Stimulated activated CD4-positive, alpha-beta T cell treated with anti-CD3 and anti-CD28 coated beads, Interleukin-1b, Interleukin-23, amount 100 ng/mL, for 48 hours (primary cell): ENCODE measurements at regions not wholly inside any gene's neighbourhood (a gene's known extent, or its start where the extent isn't known, plus 50 kb on each side); places are given as distances from the start of the nearest gene placed in this dataset.
A peak's percentile ranks its signal among the peaks of the same experiment; 100 is the strongest.
"Not testable (repeated sequence)": the region's sequence is repeated elsewhere in the genome, so short reads cannot be mapped to it uniquely, and the experiment has no call there.

ENCODE experiments used
- DNase-seq: peaks from one replicate; pipeline ENCODE4 v3.0.0-alpha.2; 2020

- DNase-seq, result no peak
Measured at GRCh38 chr6:170146640-170147039, 144.2 kb downstream of the DLL1 start.

DNA sequence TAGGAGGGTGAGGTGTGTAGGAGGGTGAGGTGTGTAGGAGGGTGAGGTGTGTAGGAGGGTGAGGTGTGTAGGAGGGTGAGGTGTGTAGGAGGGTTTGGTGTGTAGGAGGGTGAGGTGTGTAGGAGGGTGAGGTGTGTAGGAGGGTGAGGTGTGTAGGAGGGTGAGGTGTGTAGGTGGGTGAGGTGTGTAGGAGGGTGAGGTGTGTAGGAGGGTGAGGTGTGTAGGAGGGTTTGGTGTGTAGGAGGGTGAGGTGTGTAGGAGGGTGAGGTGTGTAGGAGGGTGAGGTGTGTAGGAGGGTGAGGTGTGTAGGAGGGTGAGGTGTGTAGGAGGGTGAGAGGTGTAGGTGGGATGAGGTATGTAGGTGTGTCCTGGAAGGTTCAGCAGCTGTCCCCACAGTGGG lies 144.7 kb downstream of the DLL1 start:
- not testable (repeated sequence) for DNase-seq

DNA sequence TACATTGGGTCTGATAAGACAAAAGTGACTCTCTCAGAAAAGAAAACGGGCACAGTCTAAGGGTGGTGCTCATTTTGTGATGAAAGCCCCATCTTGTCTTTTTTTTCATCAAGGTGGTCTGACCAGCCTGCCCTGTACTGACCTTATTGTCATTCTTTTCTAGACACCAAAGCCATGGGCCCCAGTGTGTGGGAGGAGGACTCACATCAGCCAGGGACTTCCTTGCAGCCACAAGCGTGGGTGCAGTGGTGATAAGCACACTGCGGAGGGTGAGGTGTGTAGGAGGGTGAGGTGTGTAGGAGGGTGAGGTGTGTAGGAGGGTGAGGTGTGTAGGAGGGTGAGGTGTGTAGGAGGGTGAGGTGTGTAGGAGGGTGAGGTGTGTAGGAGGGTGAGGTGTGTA lies 145.2 kb downstream of the DLL1 start:
- DNase-seq, result peak; percentile 33

DNA sequence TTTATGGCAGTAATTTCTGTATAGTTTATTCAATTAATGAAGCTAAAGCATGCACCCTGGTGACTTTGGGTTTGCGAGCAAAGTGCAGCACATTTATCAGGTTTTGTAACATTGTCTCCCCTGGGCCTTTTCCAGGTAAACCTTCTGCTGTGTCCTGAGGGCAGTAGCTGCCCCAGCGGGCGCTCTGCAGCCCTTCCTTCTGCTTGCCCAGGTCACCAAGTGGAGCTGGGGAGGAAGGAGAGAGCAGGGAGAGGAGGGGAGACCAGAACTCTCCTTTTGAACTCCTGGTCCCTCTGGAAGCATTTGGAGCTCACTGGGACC lies 145.6 kb downstream of the DLL1 start:
- no peak for DNase-seq

DNA sequence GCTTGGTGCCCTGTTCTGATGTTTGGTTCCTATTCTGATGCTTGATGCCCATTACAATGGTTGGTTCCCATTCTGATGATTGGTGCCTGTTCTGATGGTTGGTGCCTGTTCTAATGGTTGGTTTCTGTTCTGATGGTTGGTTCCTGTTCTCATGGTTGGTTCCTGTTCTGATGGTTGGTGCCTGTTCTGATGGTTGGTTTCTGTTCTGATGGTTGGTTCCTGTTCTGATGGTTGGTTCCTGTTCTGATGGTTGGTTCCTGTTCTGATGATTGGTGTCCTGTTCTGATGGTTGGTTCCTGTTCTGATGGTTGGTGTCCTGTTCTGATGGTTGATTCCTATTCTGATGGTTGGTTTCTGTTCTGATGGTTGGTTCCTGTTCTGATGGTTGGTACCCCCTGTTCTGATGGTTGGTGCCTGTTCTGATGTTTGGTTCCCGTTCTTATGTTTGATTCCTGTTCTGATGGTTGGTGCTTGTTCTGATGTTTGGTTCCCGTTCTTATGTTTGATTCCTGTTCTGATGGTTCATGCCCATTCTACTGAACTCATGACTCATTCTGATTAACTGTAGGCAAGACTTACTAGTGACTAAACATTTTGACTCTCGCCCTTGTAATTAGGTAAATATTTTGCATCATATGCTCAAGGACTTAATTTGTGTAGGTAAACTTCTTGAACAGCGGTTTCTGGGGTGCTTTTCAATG lies 146.2 kb downstream of the DLL1 start:
- DNase-seq, result no peak

- no peak for DNase-seq
Measured at GRCh38 chr6:170143401-170144150, 147.3 kb downstream of the DLL1 start.

- no peak for DNase-seq
Measured at GRCh38 chr6:170142559-170142958, 148.3 kb downstream of the DLL1 start.

GRCh38 chr6:170141061-170141460 lies 149.8 kb downstream of the DLL1 start:
- not testable (repeated sequence) for DNase-seq

- DNase-seq, result no peak
Measured at GRCh38 chr6:170140129-170140528, 150.7 kb downstream of the DLL1 start.

DNA sequence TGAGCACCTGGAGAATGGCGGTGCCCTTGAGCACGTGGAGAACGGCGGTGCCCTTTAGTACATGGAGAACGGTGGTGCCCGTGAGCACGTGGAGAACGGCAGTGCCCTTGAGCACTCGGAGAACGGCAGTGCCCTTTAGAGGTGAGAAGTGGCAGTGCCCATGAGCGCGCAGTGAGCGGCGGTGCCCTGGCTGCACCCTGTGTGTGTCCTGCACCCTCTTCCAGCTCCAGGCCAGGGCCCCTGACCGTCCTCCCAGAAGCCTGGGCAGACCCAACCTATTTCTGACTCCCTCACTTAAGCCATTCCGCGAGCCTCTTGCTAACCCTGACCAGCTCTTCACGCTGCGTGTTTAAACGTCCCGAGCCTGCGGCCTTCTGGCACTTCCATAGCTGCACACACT lies 151.3 kb downstream of the DLL1 start:
- no peak for DNase-seq

- DNase-seq, result not testable (repeated sequence)
Measured at GRCh38 chr6:170139046-170139445, 151.8 kb downstream of the DLL1 start.

DNA sequence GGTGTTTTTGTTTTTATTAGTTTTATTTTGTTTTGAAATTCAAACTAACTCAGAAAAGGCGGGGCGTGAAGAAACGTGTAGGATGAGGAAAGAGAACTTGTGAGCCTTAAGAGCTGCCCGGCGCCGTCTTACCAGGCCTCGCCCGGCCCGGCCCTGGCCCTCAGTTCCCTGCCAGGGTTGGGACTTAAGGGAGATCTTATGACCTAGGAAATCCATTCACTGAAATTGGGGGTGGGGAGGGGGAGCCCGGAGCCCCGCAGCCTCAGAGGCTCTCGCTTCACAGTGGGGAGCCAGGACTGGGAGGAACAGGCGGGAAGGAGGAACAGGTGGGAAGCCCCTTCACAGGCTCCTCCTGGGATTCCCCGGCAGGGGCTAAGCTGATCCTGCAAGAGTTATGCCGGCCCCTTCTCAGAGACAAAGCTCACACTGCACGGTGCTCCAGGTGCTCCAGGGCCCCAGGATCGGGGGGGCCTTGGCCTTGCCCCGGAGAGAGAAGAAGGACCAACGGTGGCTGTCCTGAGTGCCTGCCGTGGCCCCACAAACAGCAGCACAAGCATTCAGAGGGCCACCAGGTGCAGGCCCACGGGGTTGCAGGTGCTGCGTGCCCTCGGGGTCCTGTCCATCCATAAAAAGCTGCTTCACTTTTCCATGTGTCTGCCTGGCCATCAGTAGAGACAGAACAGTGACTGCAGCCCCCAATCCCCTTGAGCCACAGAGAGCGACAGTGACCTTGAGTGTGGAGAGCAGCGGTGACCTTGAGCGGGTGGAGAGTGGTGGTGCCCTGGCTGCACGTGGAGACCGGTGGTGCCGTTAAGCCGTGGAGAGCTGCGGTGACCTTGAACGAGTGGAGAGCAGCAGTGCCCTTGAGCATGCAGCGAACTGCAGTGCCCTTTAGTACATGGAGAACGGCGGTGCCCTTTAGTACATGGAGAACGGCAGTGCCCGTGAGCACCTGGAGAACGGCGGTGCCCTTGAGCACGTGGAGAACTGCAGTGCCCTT lies 152.7 kb downstream of the DLL1 start:
- DNase-seq, result no peak

- DNase-seq, result no peak
Measured at GRCh38 chr6:170137176-170137891, 153.5 kb downstream of the DLL1 start.

- no peak for DNase-seq
Measured at GRCh38 chr6:170136541-170137175, 154.2 kb downstream of the DLL1 start.

DNA sequence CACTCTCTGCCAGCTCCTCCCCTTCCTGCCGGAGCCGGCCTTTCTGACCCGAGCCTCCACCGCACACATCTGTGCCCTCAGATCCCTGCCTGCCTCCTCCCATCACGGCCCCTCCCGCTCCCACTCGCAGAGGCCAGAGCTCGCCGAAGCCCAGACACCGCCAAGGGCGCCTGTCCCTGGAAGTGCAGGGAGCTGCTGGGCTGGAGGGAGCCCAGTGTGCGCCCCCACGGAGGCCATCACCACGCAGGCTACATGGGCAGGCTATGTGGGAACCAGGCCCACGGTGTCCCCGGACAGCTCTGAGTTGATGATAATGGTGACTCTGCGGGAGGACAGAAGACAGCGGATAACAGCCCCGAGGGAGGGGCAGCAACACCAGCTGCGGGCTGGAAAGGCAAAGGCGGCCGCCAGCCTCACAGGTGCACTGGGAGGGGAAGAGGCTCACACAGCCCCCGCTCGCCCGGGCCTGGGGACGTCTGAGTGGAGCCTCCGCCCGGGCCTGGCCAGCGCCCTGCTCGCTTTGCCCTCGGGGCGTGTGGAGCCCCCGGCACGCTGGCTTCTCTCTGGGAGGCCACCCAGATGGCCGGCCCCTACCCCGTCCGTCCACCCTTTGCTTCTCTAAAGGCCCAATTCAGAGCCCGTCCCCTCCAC lies 154.9 kb downstream of the DLL1 start:
- DNase-seq, result no peak

- DNase-seq, result no peak
Measured at GRCh38 chr6:170135461-170135820, 155.4 kb downstream of the DLL1 start.

- DNase-seq, result no peak
Measured at GRCh38 chr6:170134471-170135440, 156.1 kb downstream of the DLL1 start.

DNA sequence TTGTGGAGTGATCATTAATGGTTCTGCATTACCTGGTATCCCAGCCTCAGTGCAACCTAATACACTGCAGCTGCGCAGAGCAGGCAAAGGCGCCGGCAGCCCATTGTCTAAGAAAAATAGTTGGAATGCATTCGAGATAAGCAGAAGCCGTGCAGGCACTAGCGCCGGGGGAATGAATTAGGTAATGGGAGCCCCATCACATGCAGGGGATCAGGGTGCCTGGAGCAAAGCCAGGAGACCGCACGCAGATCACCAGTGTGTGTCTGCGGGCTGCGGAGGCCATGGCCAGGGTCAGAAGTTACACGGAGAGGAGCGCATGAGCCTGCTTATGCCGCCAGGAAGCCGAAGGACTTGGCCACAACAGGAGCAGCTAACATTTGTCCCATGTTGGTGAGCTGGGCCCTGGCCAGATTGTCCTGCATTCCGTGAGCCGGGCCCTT lies 156.8 kb downstream of the DLL1 start:
- no peak for DNase-seq

DNA sequence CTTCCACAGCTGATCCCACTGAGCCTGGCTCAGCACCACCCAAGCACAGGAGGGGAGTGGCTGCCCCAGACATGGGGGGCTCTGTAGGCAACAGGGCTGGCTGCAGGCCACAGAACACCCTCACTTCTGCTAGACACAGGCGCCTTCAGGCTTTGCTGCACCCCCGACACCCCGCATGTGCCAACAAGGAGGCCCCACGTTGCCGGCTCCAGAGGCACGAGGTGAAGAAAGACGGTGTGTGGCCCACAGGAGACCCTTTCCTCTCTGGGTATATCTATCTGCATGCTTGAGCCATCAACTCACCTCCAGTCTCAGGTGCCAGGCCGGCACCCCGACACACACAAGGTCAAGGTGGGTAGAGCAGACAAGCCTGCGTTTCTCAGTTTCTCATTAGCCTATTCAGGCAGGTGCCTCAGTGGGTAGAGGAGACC lies 158.3 kb downstream of the DLL1 start:
- DNase-seq, result no peak

DNA sequence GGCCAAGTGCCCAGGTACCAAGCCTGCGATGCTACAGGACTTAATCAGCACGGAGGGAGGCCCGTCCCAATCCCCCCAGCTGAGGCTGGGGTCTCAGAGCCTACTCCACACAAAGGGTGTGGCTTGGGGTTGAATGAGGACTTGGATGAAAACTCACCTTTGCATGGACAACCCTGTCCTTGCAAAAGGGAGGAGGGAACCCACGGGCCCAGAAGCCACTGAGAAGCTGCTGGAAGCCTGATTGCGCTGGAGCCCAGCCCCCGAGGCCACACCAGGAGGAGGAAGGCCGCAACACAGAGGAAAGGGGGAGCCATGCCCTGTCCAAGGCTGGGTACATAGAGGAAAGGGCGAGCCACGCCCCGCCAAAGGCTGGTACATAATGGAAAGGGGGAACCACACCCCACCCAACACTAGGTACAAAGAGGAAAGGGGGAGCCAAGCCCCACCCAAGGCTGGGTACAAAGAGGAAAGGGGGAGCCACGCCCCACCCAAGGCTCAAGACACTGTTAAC lies 158.8 kb downstream of the DLL1 start:
- no peak for DNase-seq
